SKM-1 (cell line): ENCODE measurements at regions not wholly inside any gene's neighbourhood (a gene's known extent, or its start where the extent isn't known, plus 50 kb on each side); places are given as distances from the start of the nearest gene placed in this dataset.

Experiments used
- DNase-seq: peaks from one replicate; lab custom pipeline; 2025; ENCODE audit not compliant: unreplicated experiment; lab: John Stamatoyannopoulos, UW

DNA sequence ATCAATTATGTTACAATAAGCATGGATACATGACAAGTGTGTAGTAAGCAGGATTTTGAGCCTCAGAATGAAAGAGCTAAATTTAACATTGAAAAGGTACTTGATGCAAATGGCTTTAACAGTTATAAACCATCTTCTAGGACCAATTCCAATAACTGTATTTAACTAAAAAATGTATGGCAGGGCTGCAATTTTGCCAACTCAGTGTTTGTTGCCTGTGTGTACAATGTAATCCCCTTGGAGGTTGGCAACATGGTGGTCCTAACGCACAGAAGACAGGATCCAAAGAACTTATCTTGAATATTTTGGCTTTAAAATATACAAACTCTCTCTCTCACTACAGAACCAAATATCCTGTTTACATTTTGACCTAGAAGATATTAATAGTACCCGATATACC, 2314.1 kb downstream of the LRRC4C start:
- DNase-seq = no peak

DNA sequence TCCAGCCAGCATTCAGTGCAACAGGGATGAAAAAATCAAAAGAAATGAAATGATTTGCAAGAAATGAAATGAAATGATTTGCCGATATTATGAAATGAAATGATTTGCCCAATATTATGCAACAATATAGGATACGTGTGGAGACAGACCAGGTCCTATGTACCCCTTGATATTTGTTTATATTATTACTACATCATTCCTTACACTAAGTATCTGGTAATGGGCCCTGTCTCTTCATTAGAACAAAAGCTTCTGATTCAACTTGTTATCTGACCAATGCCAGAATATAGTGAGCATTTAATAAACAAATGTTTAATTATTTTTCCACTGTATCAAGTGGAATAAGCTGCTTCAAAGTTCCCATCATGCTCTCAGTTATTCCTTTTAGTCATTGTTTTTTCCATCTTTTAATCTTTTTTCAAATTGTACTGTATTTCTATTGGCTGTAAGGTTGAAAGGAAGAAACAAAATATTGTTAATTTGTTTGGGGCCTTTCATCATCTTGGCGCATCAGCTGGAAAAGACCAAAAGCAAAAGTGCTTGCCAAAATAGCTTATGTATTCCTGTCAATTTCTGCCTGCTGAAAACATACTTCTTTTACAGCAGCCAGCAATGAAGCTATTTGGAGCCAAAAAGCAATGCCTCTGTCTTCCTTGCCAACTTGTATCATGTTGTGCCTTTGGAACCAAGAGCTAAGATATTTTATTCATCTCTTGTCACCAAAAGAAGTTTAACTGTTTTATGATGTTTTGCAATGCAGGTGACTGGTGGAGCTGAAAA, 2314.9 kb downstream of the LRRC4C start:
- DNase-seq = no peak

DNA sequence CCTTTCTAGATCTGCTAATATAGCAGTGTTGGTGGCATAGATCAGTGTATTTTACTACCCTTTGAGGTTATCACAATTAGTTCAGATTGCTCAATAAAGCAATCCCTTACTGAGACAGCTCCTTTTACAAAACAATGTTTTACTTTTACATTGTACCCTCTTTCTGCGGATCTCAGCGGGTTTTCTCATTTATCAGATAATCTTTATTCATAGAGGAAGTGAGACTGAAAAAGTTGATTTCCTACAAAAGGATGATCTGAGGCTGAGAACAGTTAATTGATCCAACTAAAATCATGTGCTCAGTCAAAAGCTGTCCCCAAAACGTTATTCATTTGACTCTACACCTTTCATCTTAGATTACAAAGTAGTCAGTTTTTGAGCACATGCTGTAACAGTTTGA, 2319.9 kb downstream of the LRRC4C start:
- DNase-seq = no peak

DNA sequence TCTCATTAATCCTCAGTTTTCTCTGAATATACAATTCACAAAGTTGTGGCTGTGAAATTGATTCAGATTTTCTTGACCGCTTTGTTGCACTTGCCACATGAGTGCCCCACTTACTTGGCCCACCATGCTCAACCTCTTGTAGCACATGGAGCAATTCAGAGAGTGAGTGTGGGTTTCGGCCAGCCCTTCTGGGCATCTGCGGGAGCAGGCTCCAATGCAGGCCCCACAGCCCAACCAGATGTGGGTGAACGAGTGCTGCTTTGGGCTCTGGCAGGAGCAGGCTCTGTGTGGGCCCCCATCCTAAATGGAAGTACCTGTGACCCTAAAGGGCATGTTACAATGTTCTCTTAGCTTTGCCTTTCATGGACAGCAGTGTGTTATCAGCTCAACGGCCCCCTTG, 2338.6 kb downstream of the LRRC4C start:
- no peak for DNase-seq

DNA sequence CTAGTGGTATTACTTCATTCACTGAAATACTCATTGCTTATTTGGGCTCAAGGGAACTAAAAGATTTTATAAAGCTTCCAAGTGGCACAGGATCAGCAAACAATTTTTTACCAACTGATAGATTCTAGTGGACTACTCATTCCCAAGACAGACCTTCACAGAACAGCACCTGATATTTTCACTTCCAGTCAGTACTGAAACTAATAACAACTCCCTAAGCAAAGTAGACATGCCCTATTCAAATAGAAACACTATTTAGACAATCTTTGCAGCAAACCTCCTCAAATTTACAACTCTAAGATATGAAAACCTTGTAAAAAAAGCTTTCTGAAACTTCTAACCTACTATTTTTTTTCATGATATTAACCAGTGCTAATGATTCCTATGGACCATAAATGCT, 2345.8 kb downstream of the LRRC4C start:
- DNase-seq = no peak

DNA sequence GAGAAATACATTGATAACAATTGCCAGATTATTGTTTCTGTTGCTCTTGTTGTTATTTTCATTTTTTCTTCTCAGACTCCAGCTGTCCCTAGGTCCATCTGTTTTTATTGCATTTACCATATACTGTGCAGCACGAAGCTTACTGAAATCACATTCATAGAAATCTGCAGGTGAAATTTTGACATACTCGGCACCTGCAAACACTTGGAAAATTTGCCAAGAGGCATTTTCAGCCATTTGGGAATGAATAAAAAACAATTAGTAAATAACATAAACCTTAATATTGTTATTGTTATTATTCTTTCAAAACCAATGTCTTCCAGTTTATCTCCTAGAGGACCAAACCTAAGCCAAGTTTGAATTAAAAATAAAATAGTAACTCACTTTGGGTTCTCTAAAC, 2357.2 kb downstream of the LRRC4C start:
- no peak for DNase-seq

DNA sequence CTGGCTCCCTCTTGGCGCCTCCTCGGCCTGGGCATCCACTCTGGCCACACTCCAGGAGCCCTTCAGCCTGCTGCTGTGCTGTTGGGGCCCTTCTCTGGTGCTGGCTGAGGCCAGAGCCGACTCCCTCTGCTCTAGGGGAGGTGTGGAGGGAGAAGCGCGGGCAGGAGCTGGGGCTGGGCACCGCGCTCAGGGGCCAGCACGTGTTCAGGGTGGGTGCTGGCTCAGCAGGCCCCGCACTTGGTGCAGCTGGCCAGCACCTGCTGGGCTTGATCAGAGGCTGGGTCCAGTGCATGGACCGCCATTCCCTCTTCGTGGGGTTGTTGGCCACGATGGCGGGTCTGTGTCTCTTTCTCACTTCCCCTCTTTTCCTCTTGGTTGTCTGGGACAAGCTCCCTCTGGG, 2381.0 kb downstream of the LRRC4C start:
- no peak for DNase-seq

DNA sequence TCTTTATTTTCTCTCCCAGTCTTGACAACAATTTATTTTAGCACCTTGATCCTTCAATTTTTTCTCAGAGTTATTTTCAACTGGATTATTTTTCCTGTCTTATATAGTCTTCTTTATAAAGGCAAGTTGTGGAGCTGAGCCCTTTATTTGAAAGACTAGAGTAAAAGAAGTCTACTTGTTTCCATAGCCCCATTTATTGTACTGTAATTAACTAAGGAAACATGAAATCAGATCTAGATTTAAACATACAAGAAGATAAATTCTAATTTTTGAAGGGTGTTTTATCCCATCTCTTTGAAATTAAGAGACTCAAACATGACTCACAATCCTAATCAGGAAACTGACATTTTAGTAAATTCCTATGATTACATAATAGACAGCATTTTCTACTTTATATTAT, 2421.8 kb downstream of the LRRC4C start:
- no peak for DNase-seq

DNA sequence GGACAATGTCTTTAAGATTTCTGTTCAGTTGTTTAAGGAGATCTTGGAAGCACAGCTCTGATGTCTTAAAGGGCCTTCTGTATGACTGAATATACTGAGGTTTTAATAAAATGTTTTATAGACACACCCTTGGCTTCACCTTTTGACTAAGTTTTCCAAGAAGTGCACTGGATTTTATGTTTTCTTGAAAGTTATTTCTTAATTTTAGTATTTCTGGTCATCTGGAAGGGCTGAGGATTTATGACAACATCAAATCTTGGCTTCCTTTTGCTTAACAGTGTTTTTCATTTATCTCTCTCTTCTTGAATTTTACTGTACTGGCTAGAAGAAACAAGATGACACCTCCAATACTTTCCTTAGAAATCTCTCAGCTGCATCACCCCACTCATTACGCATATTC, 2423.4 kb downstream of the LRRC4C start:
- no peak for DNase-seq

DNA sequence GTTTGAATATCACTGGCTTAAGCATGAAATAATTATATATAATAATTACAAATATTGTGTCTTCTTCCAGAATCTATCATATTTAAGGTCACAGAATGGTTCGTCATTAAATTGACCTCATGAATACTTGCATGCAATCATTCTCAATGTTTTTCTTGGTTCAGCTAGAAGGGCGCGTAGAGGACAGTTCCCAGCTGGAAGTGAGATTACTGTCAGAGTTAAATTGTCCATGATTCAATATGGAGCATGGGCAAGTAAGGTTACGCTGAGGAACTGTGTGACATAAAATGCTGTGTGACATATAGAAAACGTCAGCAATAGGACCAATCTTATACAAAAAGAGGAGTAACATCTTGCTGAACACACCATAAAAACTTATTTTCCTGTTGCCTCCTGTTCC, 2423.5 kb upstream of the RAG2 start:
- DNase-seq = no peak

DNA sequence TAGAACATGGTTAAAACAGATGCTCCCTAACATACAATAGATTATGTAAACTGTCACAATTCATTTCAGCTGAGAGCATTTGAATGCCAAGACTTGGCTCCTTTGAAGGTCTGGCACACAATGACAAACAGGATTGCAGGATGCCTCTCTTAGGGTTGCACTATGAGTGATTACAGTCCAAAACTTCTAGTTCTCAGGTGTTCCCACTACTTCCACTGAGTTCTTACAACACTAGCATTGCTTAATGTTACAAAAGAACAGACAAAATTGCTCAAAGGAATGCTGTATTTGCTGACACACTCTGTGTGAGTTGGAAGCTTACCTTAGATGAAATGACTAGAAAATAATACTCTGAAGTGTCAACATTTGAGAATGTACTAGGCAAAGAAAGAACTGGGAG, 2413.8 kb upstream of the RAG2 start:
- DNase-seq = no peak

DNA sequence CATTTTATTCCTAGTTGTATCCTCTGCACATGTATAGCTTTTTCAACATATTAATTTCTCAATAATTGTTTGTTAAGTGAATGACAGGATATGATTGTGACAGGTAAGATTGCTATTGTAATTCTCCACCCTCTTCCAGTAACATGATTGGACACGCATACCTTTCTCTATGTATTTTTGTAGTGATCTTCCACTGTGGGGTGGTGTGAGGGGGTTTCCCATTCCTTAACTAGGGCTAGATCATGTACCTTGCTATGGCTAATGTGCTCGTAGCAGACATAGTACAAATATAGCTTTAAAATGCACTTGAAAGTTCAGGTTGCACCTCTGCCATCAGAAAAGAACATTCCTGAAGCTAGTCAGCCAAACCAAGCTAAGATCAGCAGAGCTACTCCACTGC, 2392.8 kb upstream of the RAG2 start:
- DNase-seq = no peak

DNA sequence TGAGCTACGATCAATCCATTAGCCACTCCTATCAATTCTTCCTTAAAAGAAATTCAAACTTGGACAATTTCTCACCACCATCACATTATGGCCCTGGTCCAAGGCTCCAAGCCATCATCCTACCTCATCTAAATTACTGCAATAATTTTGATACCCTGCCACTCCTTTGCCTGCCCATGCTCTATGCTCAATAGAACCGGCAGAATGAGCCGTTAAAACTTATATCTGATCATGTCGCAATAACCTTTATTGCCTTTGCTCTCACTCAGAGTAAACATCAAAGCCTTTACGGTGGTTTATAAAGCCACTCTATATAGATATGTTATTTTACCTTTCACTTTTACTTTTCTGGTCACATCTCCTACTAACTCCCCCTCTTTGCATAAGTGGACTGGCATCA, 2392.1 kb upstream of the RAG2 start:
- no peak for DNase-seq

DNA sequence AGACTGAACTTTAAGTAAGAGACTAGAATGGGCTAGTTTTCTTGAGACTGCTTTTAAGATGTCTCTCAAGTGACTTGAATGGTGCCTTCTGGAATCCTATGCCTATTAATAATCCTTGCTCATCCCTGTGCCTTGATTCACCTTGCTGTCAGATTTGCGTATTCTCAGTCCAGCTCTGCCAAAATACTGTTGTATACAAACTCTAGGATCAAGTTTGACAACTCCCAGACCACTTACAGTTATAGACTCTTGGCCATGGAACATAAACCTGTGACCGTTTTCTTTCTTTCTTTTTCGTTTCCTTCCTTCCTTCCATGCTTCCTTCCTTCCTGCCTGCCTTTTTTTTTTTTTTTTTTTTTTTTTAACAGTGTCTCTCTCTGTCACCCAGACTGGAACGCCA, 2390.9 kb upstream of the RAG2 start:
- no peak for DNase-seq

DNA sequence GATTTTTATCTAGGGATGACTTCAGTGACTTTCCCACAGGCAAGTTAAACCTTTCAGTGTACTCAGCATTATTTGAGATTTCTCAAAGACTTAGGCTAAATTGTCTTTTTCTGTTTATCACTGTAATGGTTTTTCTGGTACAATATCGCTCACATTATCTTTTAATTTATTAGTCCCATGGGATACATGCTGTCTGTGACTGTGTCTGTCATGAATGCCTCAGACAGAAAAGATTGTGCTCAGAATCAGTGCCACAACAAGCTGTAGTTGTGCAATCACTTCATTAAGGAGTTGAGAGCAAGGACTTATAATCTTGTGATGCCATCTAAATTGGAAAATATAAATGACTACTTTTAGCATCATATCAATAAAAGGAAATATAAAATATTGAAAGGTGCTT, 2374.2 kb upstream of the RAG2 start:
- DNase-seq = no peak

DNA sequence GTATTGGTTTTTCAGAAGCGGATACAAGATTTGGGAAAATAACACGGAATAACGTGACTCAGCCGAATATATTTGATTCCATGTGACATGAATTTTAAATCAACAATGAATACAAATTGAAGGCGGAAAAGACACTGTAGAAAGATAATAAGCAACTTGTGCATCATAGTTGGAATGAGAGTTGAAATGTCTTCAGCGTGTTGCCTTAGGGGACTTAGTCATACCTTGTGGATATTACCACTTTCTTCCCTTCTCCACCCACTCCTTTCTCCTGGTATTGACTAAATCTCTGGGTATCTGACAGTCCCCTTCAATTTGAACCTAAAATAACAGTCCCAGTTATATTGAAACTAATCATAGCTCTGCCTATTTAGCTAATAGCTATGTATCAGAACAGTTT, 2373.1 kb upstream of the RAG2 start:
- no peak for DNase-seq

DNA sequence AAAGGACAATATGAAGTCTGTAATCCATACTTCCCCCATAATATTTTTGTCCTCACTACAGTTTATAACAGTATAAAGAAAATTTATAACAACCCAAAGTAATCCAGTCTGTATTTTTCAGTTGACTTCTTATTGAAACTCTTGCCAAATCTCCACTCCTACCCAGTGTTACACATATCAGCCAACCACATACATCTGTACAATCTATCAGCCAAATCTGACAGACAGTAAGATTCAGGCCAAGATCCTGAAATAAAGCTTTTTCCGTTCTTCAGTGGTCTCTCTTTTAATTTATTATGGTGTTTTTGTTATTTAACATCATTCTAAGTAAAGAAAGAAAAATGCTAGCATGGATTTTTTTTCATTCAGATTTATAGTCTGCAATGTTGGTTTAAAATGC, 2370.9 kb upstream of the RAG2 start:
- no peak for DNase-seq

DNA sequence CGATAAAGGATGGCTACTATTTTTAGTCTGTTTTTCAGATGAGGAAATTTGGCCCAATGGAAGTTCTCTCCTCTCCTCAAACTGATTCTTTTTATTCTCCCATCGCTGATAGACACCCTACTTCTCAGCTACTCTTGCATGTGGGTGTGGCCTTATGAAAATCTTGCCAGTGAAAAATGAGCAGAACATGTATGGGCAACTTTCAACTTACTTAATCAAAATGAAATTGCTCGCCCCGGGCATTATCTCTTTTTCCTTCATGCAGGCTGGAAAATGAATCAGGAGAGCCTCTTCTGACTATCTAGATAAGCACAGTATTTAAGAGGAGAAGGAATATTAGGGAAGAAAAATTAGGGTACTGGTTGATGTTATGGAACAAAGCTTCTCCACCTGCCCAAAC, 2354.7 kb upstream of the RAG2 start:
- DNase-seq = no peak

DNA sequence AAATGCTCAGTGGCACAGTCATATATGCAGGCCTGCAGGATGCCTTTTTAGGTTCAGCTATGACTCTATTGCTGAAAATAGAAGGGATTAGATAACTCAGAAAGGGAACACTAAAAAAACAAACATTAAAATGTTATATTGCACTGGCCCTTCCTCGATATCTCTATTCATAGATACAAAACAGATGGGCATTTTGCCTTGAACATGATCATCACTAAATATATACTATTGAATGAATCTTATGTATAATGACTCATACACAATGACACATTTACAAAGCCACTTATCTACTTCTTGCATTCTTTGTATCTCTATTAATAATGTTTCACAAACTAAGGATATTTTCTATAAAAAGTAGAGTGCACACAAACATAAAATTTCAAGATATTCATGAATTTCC, 2352.8 kb upstream of the RAG2 start:
- DNase-seq = no peak

DNA sequence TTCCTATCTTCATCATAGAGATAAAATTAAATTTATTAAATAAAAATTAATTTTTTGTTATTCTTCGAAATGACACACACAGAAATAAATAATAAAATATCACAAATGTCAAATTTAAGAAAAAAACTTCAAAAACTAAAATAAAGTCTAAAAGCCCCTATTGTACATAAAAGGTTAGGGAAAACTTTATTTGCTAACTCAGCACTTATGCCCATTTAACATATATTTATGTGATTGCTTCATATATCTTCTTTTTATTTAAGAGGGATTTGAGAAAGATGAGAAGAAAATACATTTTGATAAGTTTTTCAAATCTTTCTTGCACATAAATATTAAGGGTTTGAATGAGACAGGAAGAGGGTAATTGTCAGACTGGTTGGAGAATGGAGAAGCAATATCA, 2350.4 kb upstream of the RAG2 start:
- no peak for DNase-seq

DNA sequence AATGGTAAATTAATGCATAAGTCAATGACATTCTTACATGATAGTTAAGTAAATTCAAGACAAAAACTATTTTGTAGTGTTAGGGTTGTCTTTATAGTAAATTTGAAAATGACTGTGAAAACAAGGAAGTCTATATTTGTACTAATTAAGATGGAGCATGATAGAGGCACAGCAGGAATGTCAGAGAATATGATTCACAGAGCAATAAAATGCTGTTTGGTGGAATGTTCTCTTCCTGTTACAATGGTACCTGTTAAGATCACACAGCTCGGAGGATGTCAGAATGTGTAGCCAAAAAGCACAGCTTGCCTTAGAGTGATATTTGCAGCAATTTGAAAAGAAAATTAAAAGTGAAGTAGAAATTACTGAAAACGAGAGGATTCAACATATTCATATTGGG, 2339.7 kb upstream of the RAG2 start:
- no peak for DNase-seq

DNA sequence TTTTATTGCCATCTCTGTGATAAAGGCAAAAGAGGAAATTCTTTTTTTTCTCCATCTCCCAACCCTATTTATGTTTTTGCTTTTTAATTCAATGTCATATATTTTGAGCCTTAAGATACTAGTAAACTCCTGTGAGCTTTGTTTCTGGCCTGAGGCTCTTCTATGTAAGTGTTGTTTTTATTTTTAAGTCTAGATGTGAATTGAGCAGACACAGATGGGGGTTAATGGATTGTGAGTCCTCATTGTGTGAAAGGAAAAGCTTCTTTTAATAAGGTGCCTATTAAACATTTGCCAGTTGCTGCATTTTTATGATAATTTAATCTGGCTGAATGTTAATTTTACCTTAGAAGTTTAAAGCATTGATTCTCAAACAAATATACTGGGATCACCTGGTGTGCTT, 2337.9 kb upstream of the RAG2 start:
- DNase-seq = no peak

DNA sequence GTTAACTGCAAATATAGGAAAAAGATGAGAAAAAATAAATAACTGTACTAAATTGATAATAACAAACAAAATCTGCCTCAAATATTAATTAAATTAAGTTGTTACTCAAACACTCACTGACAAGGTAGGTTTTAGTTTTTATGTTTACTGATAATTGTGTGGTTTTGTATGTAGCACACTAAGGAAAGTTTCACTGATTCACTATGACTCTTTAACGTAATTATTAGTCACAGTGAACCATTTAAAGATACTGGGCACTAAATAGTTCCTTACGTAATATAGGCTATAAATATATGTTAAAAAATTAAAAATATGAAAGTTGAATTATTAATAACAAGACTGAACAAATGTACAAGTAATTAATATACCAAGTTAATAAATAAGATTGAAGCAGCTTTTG, 2330.0 kb upstream of the RAG2 start:
- no peak for DNase-seq

DNA sequence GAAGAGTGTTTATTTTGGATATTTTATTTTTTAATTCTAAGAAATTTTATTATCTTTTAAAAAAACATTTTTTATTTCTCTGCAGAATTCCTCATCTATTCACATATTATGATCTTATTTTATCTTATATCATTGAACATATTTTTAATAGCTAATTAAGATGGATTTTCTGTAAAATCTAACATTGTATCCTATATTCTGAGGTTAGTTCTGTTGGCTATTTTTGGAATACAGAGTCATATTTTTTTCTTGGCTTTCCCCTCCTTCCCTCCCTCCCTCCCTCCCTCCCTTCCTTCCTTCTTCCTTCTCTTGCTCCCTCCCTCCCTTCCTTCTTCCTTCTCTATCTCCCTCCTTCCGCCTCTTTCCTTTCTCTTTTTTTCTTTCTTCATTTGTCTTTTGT, 2326.6 kb upstream of the RAG2 start:
- DNase-seq = no peak
